GM12878 (cell line): ENCODE measurements at regions not wholly inside any gene's neighbourhood (a gene's known extent, or its start where the extent isn't known, plus 50 kb on each side); places are given as distances from the start of the nearest gene placed in this dataset.
"Not testable (repeated sequence)": the region's sequence is repeated elsewhere in the genome, so short reads cannot be mapped to it uniquely, and the experiment has no call there.

Experiments
- CHD4 ChIP-seq: fragments of 200-600 bp; sonication (generic); IDR thresholded peaks from 2 replicates; pipeline ENCODE4 v1.6.1; 2016; ENCODE audit warnings: mild to moderate bottlenecking
- CTCF ChIP-seq, 3 experiments: IDR thresholded peaks in 2 of 3; conservative IDR thresholded peaks in 1 of 3; 2 replicates each; pipeline ENCODE4 v1.5.1; 2011; ENCODE audit warnings: low read depth in 3 of 3, low read length in 3 of 3, mild to moderate bottlenecking in 3 of 3, control low read depth in 2 of 3, moderate library complexity in 2 of 3, inconsistent platforms in 1 of 3, mixed read lengths in 1 of 3; ENCODE audit not compliant: control insufficient read depth in 2 of 3, insufficient read depth in 1 of 3; ENCODE audit errors: extremely low read depth in 1 of 3
- MYC ChIP-seq: IDR thresholded peaks from 2 replicates; pipeline ENCODE4 v1.6.1; 2011; ENCODE audit warnings: mild to moderate bottlenecking, low read length, moderate library complexity, inconsistent platforms; ENCODE audit not compliant: insufficient read depth, insufficient replicate concordance, insufficient read length, severe bottlenecking
- PBX3 ChIP-seq: IDR thresholded peaks from 2 replicates; pipeline ENCODE4 v1.6.1; 2011; ENCODE audit warnings: mild to moderate bottlenecking, low read depth, low read length, moderate library complexity; ENCODE audit not compliant: insufficient replicate concordance
- POLR2A ChIP-seq: IDR thresholded peaks from 2 replicates; pipeline ENCODE4 v1.6.1; 2011; ENCODE audit warnings: low read depth, mild to moderate bottlenecking, low read length
- POLR2AphosphoS5 ChIP-seq: IDR thresholded peaks from 2 replicates; pipeline ENCODE4 v1.6.1; 2011; ENCODE audit warnings: mild to moderate bottlenecking, low read length, inconsistent platforms
- SKIL ChIP-seq: fragments of 450-650 bp; IDR thresholded peaks from 2 replicates; pipeline ENCODE4 v1.6.1; 2017; ENCODE audit warnings: mild to moderate bottlenecking, low read depth, inconsistent platforms; ENCODE audit not compliant: poor library complexity, severe bottlenecking
- SRF ChIP-seq, 2 experiments: IDR thresholded peaks; 2 replicates each; pipeline ENCODE4 v1.6.1; 2011; ENCODE audit warnings: low read depth in 2 of 2, low read length in 2 of 2, mild to moderate bottlenecking in 1 of 2, moderate library complexity in 1 of 2
- TCF3 ChIP-seq: IDR thresholded peaks from 2 replicates; pipeline ENCODE4 v1.6.1; 2012; ENCODE audit warnings: low read depth, mild to moderate bottlenecking, low read length, borderline replicate concordance; ENCODE audit not compliant: insufficient read depth
- USF2 ChIP-seq: IDR thresholded peaks from 2 replicates; pipeline ENCODE4 v1.6.1; 2011; ENCODE audit warnings: low read depth, low read length, improper control_type of control experiment, borderline replicate concordance

GRCh38 chr14:98009177-98009576 is 1212.0 kb downstream of the VRK1 start:
- not testable (repeated sequence) for TF ChIP-seq TCF3; CTCF (IDR thresholded peaks at IDR 0.05 in 2 of 3, conservative IDR thresholded peaks at IDR 0.05 in 1 of 3; ENCODE audit: control insufficient read depth in 2 of 3, extremely low read depth in 1 of 3, insufficient read depth in 1 of 3, low read depth in 3 of 3, low read length in 3 of 3); USF2; POLR2AphosphoS5; CHD4; POLR2A; SKIL; SRF (IDR thresholded peaks at IDR 0.05; ENCODE audit: low read depth in 2 of 2, low read length in 2 of 2); PBX3; MYC
